Astrocyte of the spinal cord (primary cell): ENCODE measurements at regions not wholly inside any gene's neighbourhood (a gene's known extent, or its start where the extent isn't known, plus 50 kb on each side); places are given as distances from the start of the nearest gene placed in this dataset.

ENCODE experiments used
- DNase-seq: peaks from one replicate; pipeline ENCODE4 v3.0.0; 2011; ENCODE audit warnings: low read depth, low spot score
- H3K4me3 ChIP-seq: 2 replicates; pipeline ENCODE4 v1.5.1; 2011; ENCODE audit warnings: low read depth, mild to moderate bottlenecking, low read length, moderate library complexity
- CTCF ChIP-seq: IDR thresholded peaks from 2 replicates; pipeline ENCODE4 v1.5.1; 2012; ENCODE audit warnings: low read depth, mild to moderate bottlenecking, low read length, inconsistent platforms
- in situ Hi-C: cut with HindIII; loops from 2 replicates; pipeline ENCODE4 v1.10.0; 2017; ENCODE audit warnings: low sequenced_read_pairs

- DNase-seq = no peak
- in situ Hi-C loops = no loop called here
- no peak overlapping the region for H3K4me3 ChIP-seq
- no peak for TF ChIP-seq CTCF
Measured at GRCh38 chr22:47392729-47393128, 630.3 kb downstream of the TBC1D22A start.

GRCh38 chr22:47392054-47392347, 629.6 kb downstream of the TBC1D22A start:
- TF ChIP-seq CTCF = no peak
- no peak overlapping the region for H3K4me3 ChIP-seq
- in situ Hi-C loops = no loop called here
- no peak for DNase-seq

- no peak for TF ChIP-seq CTCF
- in situ Hi-C loops = no loop called here
Measured at GRCh38 chr22:47391169-47392053, 629.0 kb downstream of the TBC1D22A start.

GRCh38 chr22:47390026-47390970, 627.8 kb downstream of the TBC1D22A start:
- in situ Hi-C loops = no loop called here
- H3K4me3 ChIP-seq = no peak overlapping the region
- DNase-seq = no peak
- TF ChIP-seq CTCF = no peak

More at GRCh38 chr22:47391169-47392053, 629.0 kb downstream of the TBC1D22A start:
- no peak for DNase-seq
- H3K4me3 ChIP-seq = no peak overlapping the region

- no peak for DNase-seq
- no peak for TF ChIP-seq CTCF
- in situ Hi-C loops = no loop called here
- H3K4me3 ChIP-seq = no peak overlapping the region
Measured at GRCh38 chr22:47389201-47389600, 626.8 kb downstream of the TBC1D22A start.

GRCh38 chr22:47388778-47389177, 626.3 kb downstream of the TBC1D22A start:
- no peak overlapping the region for H3K4me3 ChIP-seq
- TF ChIP-seq CTCF = no peak
- in situ Hi-C loops = no loop called here
- no peak for DNase-seq
